ENCODE measurements at regions not wholly inside any gene's neighbourhood (a gene's known extent, or its start where the extent isn't known, plus 50 kb on each side); places are given as distances from the start of the nearest gene placed in this dataset.

DNA sequence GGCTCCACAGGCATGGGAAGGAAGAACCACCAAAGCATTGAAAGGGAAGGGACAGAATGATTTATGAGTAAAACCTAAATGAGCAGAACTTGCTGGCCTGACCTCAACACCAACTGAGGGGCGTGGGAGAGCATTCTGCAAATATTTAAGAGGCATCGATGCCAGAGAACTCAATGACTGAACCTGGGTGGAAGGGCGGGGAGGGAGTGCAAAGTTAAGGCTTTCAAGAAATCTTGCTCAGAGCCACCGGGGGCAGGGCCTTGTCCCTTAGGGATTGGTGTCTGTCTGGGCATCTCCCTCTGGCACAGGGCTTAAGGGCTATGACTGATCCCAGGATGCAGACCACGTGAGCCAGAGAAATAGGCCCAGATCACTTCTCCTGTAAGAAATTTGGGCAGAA, 137.1 kb downstream of the ADAMTS15 start:
- DNase-seq (ENCODE audit: low spot score): no peak

DNA sequence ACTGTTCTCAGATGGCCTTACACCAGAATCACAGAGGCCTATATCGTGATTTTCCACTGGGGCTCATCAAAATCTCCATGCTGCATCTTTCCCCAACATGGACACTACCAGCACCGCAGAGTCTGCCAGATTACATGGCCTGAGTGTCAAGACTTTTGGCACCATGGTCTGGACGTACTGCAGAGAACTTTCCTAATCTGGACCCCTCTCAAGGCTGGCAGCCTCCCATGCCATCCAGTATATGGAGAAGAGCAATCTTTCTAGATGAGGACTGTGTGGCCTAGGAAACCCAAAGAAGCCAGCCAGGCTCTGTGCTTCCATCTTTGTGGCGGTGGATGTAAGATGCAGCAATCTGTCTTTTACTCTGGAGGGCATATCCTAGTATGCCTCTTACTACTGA, 139.2 kb downstream of the ADAMTS15 start:
- no peak for DNase-seq (ENCODE audit: low spot score)

DNA sequence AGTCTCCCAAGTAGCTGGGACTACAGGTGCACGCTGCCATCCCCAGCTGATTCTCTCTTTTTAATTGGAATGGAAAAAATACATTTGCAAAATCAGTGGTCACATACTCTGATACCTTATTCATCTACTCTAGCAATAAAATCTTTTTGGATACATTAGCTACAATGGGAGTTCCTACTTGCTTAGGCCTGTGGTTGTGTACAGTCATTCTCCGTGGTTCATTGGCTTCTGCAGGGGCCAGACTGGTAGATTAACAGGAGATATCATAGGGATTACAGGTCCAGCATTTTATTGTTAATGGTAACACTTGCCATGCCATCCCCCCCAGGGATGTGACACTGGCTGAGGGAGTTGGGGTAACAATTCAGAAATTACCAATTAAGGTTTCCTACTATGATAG, 140.0 kb downstream of the ADAMTS15 start:
- DNase-seq (ENCODE audit: low spot score): no peak

DNA sequence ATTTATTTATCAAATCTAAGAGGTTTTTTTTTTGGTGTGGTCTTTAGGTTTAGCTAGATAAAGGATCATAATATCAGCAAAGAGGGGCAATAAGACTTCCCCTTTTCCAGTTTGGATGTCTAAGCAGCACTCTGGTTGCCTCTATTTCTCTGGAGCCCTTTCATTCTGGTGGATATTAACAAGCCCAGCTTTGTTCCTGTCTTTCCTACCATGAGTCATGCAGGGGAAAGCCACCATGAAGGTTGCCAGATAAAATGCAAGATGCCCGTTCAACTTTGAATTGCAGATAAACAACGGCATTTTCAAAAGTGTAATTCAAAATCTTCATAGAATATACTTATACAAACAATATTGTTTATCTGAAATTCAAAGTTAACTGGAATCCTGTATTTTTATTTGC, 143.6 kb downstream of the ADAMTS15 start:
- DNase-seq (ENCODE audit: low spot score): no peak

DNA sequence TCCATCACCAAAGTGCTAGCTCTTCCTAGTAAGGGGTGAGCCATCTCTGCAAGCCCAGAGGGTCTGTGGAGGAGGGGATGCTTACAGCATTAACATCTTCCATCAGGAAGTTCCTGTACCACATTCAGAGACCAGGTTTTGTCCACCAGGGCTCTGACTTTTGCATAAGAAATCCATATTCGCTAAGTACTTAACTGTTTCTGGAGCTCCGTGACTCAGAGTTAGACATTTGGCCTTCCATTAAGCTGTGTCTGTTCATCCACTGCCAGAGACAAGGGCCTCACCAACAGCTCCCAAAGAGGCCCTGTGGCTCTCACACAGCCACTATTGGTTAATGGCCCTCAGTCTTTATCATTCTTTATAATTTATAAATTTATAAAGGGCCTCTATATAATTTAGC, 144.6 kb downstream of the ADAMTS15 start:
- no peak for DNase-seq (ENCODE audit: low spot score)

DNA sequence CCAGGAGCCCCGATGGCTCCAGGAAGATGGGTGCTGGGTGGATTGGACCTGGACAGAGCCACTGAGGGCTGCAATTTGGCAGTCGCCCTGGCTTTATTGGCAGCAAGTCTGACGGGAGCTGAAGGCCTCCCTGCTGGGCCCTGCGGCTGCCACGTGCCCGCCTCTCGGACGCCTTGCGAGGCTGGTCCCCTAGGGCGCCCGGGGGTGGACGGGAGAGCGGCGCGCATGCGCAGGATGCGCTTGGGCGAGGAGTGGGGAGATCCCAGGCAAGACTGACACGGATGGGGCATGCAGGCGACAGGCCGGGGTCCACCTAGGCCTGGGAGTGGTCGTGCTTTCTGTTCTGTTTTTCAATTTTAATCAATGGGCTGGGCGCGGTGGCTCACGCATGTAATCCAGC, 150.0 kb downstream of the ADAMTS15 start:
- no peak for DNase-seq (ENCODE audit: low spot score)

DNA sequence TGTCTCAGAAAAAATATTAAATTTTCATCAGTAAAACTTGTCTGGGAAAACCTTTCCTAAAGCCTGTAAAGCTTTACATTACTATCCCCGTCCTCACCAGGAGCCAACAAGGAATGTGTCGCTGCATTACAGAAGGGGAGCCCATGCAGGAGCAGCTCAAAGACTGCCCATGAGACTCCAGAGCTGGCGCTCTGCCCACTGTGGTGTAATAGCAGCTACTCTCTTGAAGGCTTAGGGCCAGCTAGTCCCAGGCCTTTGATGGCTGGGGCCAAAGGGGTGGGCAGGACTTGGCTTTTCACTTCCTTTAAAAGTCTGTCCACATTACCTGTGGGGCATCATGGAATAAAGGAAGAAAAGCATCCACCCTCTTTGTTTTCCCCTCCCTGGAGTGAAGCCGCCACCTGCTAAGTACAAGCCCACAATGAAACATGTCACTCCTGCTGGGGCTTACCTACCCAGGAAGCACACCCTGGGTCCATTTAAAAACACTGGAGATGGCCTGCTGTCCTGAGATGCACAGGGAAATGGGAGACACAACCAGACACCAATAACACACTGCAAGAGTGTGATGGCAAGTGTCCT, 150.7 kb downstream of the ADAMTS15 start:
- DNase-seq (ENCODE audit: low spot score): no peak

DNA sequence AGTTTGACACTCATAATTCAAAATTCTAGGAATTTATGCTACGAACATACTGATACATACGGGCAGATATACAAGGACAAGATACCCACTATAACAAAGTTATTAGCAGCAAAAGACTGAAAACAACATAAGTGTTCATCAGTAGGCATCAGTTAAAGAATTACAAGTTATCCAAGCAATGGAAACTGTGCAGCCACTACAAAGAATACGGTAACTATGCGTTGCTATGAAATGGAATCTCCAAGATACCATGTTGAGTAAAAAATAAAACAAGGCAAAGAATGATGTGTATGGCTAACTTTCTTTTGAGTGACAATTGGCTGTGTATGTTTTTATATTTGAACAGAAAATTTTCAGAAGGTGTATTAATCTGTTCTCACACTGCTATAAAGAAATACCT, 151.7 kb downstream of the ADAMTS15 start:
- DNase-seq (ENCODE audit: low spot score): no peak

DNA sequence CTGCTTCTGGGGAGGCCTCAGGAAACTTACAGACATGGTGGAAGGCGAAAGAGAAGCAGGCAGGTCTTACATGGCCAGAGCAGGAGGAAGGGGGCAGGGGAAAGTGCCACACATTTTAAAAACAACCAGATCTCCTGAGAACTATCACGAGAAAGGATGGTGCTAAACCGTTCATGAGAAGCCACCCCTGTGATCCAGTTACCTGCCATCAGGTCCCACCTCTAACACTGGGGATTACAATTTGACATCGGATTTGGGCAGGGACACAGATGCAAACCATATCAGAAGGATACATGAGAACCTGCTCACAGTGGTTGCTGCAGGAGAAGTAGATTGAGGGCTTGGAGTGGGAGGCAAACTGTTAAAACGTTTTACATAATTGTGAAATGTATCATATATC, 152.2 kb downstream of the ADAMTS15 start:
- no peak for DNase-seq (ENCODE audit: low spot score)

DNA sequence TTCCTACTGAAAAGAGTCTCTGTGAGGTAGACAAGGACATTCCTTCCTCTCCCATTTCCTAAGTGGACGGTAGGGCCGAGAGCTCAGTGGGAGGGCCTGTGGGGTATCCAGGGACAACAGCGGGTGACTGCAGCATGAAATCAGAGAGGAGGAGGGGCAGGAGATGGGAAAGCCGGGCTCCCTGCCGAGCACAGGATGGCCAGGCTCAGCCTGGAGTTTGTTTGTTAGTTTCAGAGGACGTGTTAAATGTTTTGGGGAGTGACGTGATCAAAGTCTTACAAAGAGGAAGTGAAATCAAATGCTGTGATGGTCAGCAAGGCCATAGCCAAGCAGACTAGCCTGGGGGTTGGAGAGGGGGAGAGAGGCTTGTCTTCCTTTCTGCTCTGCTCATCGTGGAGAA, 152.7 kb downstream of the ADAMTS15 start:
- DNase-seq (ENCODE audit: low spot score): no peak

DNA sequence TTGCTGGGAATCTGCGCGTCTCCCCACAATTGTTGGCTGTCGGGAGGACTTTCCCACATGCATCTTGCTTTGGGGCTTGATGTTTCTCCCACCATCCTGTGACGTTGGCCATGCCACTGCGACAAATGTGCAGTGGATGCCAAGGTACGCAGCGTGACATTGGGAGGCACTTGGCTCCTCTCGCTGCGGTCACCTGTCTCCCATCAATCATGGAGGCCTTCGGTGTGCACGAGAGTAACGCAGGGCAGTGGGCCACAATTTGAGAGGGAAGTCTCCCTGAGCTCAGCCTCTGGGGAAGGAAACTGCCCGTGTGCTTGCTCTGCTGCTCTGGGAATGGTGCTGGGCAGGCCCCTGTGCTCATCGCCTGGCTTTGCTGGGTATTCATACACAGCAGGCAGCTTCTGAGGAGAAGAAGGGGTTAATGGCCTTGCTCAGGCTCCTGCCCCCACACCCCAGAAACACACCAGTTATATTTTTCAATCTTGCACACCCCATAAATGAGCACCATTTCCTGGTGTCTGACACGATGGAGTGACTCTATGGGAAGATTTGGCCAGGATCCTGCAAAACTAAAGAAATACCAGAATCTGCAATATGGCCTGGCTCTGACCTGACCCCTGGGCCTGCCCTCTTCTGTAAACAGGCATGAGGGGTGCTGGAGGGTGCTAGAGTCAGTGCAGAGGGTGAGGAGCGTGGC, 153.5 kb downstream of the ADAMTS15 start:
- DNase-seq (ENCODE audit: low spot score): no peak

DNA sequence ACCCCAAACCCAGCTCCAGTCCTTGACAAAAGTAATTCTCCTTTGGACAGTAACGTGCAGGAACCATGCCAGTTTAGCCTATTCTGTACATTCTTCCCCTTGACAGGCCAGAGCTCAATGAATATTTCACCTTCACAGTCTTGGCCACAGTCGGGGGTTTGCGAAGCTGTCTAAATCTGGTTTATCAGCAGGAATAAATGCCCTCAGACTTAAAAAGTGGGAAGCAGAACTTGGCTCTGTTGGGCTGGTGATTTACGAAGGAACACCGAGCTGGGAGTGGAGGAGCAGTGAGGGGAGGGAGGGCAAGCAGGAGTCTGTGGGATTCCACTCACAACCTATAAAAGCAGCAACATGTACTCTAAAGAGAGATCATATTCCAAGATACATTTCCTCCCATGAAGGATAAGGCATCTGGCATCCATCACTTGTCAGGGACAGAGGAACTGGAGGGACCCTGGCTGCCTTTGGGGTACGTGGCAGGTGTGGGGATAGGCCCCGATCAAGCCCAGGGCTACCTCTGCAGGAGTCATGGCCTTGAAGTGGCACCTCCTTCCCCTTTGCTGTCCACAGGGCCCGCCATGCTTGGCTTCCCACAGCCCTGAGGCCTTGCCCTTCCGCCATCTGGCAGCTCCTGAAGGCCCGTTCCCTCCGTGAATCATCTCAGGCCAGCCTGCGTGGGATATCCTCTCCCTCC, 154.3 kb downstream of the ADAMTS15 start:
- DNase-seq (ENCODE audit: low spot score): no peak

DNA sequence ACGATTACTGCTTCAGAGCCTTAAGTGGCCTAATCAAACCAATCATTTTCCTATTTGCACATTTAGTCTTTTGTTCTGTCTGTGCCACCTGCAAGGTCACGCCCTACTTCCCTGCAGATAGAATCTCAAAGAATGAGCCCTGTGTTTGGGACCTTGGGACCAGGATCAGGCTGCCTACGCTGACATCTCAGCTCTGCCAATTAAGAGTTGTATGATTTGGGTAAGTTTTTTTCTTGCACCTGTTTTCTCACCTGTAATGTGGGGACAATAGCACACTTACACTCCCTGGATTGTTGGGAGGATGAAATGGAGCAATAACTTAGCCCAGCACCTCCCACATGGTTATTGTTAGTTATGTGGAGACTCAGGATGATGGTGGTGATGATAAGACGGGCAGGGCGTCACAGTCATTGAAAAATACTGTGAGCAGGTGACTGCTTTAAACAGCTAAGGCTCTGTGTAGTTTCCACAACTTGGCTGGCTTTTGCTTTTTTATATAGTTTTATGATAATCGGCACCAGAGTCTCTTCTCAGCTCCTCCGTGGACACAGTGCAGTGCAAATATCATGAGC, 155.0 kb downstream of the ADAMTS15 start:
- DNase-seq (ENCODE audit: low spot score): no peak

DNA sequence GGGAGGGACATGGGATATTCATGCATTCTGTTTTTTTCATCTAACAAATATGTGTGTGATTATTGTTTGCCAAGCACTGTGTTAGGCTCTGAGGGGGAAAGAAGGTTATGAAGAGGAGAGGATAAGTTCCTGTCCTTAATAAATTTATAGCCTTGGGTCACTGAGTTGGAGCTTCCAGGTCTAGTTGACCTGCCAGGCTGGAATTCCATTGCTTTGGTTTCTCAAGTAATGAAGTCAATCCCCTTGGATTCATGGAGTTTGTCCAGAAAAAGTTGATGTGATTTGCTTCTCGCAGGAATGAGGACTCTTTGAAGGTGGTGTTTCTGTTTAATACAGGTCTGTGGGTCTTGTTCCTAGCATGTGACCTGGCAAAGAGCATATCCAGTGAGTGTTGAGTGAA, 156.2 kb downstream of the ADAMTS15 start:
- DNase-seq (ENCODE audit: low spot score): no peak

DNA sequence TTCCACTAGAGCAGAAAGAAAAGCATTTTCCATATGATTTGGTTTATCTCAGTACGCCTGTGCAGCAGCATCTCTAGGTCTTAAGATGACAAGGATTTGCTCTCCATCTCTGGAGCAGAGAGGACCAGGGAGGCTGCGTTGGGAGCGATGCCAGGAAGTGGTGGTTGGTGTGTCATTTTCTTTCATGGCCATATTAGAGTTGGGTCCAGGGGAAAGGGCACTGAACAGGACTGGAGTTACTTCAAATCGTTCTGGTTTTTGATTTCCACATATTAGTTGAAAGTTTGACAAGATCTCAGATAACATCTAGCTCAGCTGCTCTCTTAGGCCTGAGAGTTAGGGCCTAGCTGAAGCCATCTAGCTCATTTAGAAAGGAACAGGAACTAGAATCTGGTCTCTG, 157.7 kb downstream of the ADAMTS15 start:
- DNase-seq (ENCODE audit: low spot score): no peak

DNA sequence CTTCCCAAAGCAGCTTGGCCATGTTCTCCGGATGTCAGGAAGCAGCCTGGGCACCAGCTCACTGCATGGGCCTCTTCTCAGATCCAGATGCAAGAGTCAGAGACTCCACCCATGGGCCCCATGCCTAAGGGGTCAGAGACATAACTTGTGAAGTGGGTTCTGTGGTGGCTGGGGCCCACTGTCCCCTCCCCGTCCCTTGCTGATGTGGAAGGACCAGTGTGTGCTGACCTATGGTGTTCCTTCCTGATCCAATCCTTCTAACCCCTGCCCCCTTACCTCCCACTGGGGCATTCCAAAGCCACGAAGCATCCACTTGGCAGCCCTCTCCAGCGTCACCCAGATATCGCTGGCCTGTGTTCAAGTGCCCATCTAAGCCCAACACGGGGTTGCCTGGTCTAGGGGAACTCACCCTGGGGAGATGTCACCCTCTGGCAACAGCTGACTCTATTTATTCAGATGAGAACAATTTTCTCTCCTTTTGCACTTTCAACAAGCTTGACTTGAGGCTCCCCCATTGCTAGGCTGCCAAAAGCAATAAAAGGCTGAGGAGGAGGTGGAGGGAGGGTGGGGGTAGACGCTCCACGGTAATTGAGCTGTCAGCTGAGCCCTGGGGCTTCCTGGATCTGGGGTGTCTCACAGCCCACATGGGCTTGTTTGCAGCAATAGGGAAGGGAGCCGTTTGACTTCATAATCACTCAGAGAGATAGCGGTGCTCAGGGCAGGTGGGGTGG, 158.5 kb downstream of the ADAMTS15 start:
- no peak for DNase-seq (ENCODE audit: low spot score)

DNA sequence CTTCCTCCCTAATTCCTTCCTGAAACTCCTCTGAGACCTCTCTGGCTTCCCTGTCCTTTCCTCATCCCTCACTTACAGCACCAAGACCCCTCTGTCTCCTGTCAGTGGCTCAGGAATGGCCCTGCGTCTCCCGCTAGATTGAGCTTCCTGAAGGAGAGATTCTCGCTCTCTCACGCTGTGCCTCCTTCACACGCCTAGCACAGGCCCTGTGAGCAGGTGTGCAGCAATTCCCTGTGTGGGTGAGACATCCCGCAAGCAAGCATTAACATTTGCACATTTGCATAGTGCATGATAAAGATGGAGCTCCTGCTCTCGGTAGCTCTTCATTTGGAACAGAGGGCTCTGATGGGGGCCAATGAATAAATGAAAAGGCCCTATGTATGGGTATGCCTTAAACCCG, 159.8 kb downstream of the ADAMTS15 start:
- no peak for DNase-seq (ENCODE audit: low spot score)

DNA sequence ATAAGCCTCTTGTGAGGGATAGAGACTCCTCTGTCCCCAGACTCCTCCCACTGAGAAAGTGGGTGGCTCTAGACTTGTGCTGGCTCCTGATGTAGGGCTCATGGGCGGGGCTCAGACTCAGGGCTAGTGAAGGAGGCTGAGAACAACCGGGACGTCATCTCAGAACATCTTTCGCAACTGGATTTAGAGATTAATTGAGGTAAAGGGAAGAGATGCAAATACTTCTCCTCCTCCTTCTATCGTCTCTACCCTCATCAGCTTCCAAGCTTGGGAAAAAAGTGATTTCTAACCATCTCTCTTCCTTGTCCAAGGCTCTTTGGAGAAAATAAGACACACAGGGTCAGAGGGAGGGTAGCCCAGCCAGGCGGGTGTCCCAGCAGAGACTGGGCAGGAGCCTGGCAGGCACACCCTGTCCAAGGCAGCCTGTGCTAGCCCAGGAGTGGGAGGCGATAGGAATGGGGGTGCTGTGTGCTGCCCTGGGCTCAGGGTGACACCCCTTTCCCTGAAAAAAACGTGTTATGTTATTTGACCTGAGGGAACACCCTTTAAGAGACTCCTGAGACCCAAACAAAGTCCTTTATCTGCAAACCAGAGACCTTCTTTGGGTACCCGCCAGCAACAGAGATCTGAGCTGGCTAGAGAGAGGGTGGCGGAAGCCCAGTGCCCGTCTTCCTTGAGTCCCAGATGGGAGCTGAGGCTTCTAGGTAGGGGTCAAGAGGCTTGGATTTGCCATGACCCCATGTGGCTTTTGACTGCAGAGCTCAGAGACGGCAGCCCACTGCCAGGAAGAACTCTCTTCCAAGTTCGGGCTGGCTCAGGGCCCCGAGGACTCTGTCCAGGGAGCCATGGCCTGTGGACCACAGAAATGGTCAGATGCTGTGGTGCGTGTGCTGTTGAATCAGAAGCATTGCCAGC, 160.9 kb downstream of the ADAMTS15 start:
- peak; percentile 20 for DNase-seq (ENCODE audit: low spot score)

DNA sequence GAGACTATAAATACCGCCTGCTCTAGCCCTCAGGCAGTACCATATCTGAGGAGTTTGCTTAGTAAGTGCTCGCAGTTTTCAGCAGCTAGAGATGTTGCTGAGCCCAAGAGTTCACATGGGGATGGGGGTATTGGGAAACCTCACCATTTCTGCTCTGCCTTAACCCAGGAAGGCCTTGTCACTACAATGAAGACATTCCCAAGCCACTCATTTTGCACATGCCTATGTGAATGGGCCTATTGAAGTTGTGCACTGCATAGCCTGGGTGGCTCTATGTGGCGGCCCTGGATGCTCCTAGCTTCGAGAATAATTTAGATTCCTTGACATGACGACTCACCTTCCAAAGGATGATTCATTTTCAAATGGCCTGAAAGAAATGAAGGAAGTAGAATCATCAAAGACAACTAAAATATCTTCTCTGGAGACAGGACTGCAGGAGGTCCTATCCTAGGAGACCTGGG, 163.4 kb downstream of the ADAMTS15 start:
- DNase-seq (ENCODE audit: low spot score): no peak

DNA sequence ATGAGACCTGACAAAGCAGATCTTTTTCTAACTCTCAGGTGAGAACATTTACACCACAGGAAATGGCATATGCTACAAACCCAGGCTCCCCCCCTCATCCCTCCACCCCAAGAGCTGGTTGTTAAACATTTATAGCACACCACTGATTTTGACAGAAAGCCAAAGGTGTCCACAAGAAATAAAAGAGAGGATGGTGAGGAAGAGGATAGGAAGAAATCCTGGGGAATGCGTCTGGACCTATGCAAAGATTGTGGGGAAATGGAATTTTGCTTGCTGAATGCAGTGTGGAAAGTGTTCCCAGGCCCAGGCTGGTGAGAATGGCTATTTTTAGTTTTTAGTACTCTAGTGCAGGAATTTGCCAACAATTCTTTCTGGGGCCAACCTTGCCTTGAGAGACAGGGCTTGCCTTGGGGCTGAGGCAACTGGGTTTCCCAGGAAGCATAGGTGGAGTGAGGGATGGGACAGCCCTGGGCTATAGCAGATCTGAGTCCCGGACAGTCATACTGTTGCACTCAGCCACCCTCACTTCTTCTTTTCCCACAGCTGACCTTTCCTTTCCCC, 163.9 kb downstream of the ADAMTS15 start:
- no peak for DNase-seq (ENCODE audit: low spot score)

DNA sequence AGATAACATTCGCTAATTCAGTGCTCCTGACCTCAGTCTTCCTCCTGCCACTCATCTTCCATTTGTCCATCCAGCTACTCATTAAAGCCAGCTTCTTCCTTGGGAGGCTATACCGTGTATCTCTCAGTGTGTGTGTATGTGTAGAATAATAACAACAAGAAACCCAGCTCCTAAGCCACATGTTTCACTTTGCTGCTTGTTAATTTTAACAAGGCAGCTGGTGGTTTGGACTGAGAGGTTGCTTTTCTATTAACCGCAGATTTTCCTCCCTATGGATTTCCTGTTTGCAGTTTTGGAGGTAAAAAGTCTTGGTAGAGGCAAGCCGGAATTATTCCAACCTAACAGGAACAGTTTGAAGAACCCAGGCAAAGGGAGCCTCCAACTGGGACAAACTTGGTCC, 165.0 kb downstream of the ADAMTS15 start:
- DNase-seq (ENCODE audit: low spot score): no peak
